SK-N-MC (cell line): ENCODE measurements at regions not wholly inside any gene's neighbourhood (a gene's known extent, or its start where the extent isn't known, plus 50 kb on each side); places are given as distances from the start of the nearest gene placed in this dataset.

Experiments
- EZH2 ChIP-seq: fragments of 200-600 bp; sonication (generic); IDR thresholded peaks from one replicate; pipeline ENCODE4 v1.6.1; 2017; ENCODE audit warnings: antibody characterized with exemption
- FOXP2 ChIP-seq: optimal IDR thresholded peaks from 2 replicates; pipeline ENCODE3; 2011; ENCODE audit warnings: mild to moderate bottlenecking, moderate library complexity; ENCODE audit not compliant: insufficient read depth; ENCODE audit errors: extremely low read length, control extremely low read depth
- POLR2AphosphoS5 ChIP-seq: IDR thresholded peaks from 2 replicates; pipeline ENCODE4 v1.6.1; 2012; ENCODE audit warnings: mild to moderate bottlenecking, low read depth, low read length, borderline replicate concordance

DNA sequence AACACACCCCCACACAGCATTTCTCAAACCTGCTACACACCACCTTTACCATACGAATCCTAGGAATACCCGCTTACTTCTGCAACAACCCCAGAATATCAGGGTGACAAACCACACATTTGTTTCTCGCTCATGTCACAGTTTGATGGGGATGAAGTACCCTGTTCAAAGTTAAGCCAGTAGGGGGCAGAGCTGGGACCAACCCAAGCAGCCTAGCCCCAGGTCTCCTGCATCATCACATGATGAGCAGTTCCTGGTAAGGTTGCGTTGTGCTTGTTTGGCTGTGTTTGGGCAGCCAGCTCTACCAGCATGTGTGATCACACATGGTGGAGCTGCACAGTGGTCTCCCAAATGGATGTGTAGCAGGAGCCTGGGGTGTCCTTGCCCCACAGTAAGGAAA is 103.6 kb upstream of the C16orf82 start:
- TF ChIP-seq POLR2AphosphoS5 (no peak), EZH2 (no peak), FOXP2 (no peak)
